ENCODE measurements at regions not wholly inside any gene's neighbourhood (a gene's known extent, or its start where the extent isn't known, plus 50 kb on each side); places are given as distances from the start of the nearest gene placed in this dataset.
A peak's percentile ranks its signal among the peaks of the same experiment; 100 is the strongest.

DNA sequence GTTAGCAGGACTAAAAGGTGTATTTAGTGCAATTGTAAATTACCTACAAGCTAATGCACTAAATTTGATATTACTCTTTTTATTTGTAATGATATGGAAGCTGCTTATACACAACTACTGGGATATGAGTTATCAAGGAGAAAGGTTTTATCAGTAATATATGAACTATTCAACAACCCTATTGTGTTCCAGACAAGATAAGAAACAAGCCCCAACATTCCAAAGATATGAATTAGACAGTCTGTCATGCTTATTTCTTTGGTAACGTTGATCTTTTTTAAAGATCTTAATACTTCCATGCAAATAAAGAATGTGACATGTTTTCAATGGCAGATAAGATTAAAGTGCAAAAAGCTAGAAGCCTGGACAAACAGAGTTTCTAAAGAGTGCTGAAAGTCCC lies 314.0 kb upstream of the THBS1 start (continued):
- no peak for TF ChIP-seq RFX1 (IDR thresholded peaks at IDR 0.05)
- no peak for TF ChIP-seq SAP130 (CRISPR knock-in tag; IDR thresholded peaks at IDR 0.05; ENCODE audit: low read depth)
- TF ChIP-seq HNRNPH1 (optimal IDR thresholded peaks at IDR 0.05; ENCODE audit: low read depth, low read length): no peak

DNA sequence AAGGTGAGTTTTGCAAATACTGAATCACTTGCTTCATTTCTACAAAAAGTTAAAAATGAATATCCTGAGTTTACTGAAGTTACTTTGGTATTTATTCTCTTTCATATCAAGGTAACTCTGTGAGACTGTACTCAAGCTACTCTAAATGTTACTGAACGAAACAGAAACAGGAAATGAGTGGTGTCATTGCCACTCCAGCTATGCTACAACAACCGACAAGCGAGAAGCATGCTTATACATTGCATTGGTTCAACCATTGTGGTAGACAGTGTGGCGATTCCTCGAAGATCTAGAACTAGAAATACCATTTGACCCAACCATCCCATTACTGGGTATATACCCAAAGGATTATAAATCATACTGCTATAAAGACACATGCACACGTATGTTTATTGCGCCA lies 313.2 kb upstream of the THBS1 start:
- no peak for TF ChIP-seq SOX6 (IDR thresholded peaks at IDR 0.05)
- no peak for TF ChIP-seq SOX6 (CRISPR knock-in tag; IDR thresholded peaks at IDR 0.05)
- no peak for TF ChIP-seq NFYB (CRISPR knock-in tag; IDR thresholded peaks at IDR 0.05)
- TF ChIP-seq HOMEZ (CRISPR knock-in tag; IDR thresholded peaks at IDR 0.05; ENCODE audit: low read depth): peak; percentile 32; the same call in 1 of the 2 replicates
- Histone ChIP-seq H2AFZ (ENCODE audit: low read length) (no peak overlapping the region), H3K36me3 (replicated peaks in 1 of 2; ENCODE audit: control insufficient read depth in 1 of 2, insufficient read depth in 2 of 2, low read length in 2 of 2) (no peaks in the 10 kb centered on the region), H3K9ac (ENCODE audit: insufficient read depth, low read depth, low read length) (no peak overlapping the region), H3K27me3 (ENCODE audit: control insufficient read depth in 1 of 2, insufficient read depth in 2 of 2, low read length in 2 of 2) (no peaks in the 10 kb centered on the region), H3K4me2 (ENCODE audit: low read depth, low read length) (no peak overlapping the region), H3K27ac (ENCODE audit: extremely low read length, insufficient read depth, low read length) (no peak overlapping the region), H3K9me3 (ENCODE audit: low read length) (no peaks in the 10 kb centered on the region), H3K4me3 (replicated peaks in 1 of 3; ENCODE audit: insufficient read depth in 1 of 3, low read depth in 2 of 3, low read length in 3 of 3) (no peak overlapping the region), H3K4me1 (ENCODE audit: insufficient read depth, low read length) (peaks cover 56% of the 10 kb centered on the region), H3K79me2 (ENCODE audit: insufficient read depth, low read length) (no peaks in the 10 kb centered on the region), H4K20me1 (ENCODE audit: insufficient read depth, low read length) (no peaks in the 10 kb centered on the region)
- in situ Hi-C loops (cut with HindIII; ENCODE audit: extremely low pct_ligation_motif_present, low pct_unique_long_range_greater_than_20kb) (no loop called here), intact Hi-C loops (cut with micrococcal nuclease; ENCODE audit: unreplicated experiment) (no loop called here)
- no peak for ATAC-seq
- no TSS peak for BruUV-seq (replicated peaks)
- no peak for DNase-seq (ENCODE audit: low spot score)
- FAIRE-seq: no peak
- WGBS (ENCODE audit: low lambda C conversion rate): 95% methylated on average over 7 of the region's 7 CpGs
- ChIA-PET CTCF (ENCODE audit: low intra/inter-chr PET ratio, low total read pairs) (no interaction called here), POLR2A (no interaction called here)

DNA sequence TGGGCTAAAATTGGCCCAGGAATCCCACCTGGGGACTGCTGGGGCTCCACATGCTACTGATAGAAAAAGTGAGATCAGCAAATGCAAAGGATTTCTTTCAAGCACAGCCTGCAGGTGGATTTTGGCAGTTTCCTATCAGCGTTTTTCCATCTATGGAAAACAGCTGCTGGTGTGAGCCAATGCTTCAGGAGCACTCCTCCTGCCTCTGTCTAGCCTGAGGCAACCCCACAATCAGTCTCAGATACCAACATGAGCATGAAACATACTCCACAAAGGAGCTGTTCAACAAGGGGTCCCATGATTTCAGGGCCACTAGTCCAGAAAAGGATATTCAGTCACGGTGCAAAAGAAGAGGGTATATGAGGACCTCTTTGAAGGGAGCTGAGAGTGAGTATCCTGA lies 311.5 kb upstream of the THBS1 start:
- FAIRE-seq (no peak), ATAC-seq (no peak), DNase-seq (ENCODE audit: low spot score) (no peak)
- Histone ChIP-seq H3K27me3 (ENCODE audit: control insufficient read depth in 1 of 2, insufficient read depth in 2 of 2, low read length in 2 of 2) (no peaks in the 10 kb centered on the region), H3K79me2 (ENCODE audit: insufficient read depth, low read length) (no peaks in the 10 kb centered on the region), H2AFZ (ENCODE audit: low read length) (no peak overlapping the region), H3K4me2 (ENCODE audit: low read depth, low read length) (no peak overlapping the region), H3K9ac (ENCODE audit: insufficient read depth, low read depth, low read length) (no peak overlapping the region), H3K4me1 (ENCODE audit: insufficient read depth, low read length) (peaks cover 71% of the 10 kb centered on the region), H3K9me3 (ENCODE audit: low read length) (no peaks in the 10 kb centered on the region), H4K20me1 (ENCODE audit: insufficient read depth, low read length) (no peaks in the 10 kb centered on the region), H3K4me3 (replicated peaks in 1 of 3; ENCODE audit: insufficient read depth in 1 of 3, low read depth in 2 of 3, low read length in 3 of 3) (no peak overlapping the region), H3K36me3 (replicated peaks in 1 of 2; ENCODE audit: control insufficient read depth in 1 of 2, insufficient read depth in 2 of 2, low read length in 2 of 2) (no peaks in the 10 kb centered on the region), H3K27ac (ENCODE audit: extremely low read length, insufficient read depth, low read length) (no peak overlapping the region)
- ChIA-PET CTCF (ENCODE audit: low intra/inter-chr PET ratio, low total read pairs) (no interaction called here), POLR2A (no interaction called here)
- in situ Hi-C loops (cut with HindIII; ENCODE audit: extremely low pct_ligation_motif_present, low pct_unique_long_range_greater_than_20kb): no loop called here
- intact Hi-C loops (cut with micrococcal nuclease; ENCODE audit: unreplicated experiment): no loop called here
- BruUV-seq (replicated peaks): no TSS peak
- WGBS (ENCODE audit: low lambda C conversion rate): 100% methylated on average over 2 of the region's 2 CpGs
- TF ChIP-seq KLF15 (CRISPR knock-in tag; IDR thresholded peaks at IDR 0.05; ENCODE audit: borderline replicate concordance) (no peak), ZSCAN29 (CRISPR knock-in tag; conservative IDR thresholded peaks at IDR 0.05) (no peak), FOXP4 (CRISPR knock-in tag; IDR thresholded peaks at IDR 0.05) (no peak), ELF4 (CRISPR knock-in tag; IDR thresholded peaks at IDR 0.05; ENCODE audit: borderline replicate concordance) (no peak), ZFX (CRISPR knock-in tag; IDR thresholded peaks at IDR 0.05; ENCODE audit: low read depth) (no peak), KDM3A (CRISPR knock-in tag; IDR thresholded peaks at IDR 0.05; ENCODE audit: low read depth) (no peak)
